ENCODE measurements at regions not wholly inside any gene's neighbourhood (a gene's known extent, or its start where the extent isn't known, plus 50 kb on each side); places are given as distances from the start of the nearest gene placed in this dataset.

DNA sequence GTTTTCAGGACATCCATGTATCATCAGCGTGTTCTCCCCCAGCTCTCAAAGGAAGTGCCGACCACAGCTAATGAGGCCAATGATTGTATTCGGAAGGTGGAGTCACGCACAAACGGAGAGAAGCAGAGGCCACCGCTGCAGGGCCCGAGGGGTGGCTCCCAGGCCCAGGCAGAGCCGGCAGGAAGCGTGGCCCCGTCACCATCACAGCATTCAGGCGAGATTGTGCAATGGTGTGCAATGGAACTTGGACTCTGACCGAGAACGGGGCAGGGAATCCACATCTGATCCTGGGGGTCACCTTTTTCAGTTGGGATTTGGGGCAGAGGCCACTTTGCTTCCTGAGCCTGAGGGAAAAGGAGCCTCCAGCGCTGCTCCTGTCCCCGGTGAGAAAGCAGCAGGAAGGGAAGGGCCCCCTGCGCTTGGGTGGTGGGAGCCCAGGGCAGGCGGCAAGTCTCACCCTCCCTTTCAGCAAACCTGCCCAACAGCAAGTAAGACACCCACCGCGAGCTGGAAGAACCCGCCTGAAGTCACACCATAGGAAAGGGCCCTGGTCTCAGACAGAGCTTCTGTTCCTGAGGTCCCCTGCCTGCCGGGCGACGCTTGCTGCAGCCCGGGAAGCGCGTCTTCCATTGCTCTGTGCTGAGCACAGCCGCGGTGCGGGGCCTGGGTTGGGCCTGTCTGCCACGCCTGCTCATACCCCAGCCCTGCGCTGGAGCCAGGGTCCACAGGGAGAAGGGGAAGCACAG is 1430.7 kb downstream of the BRD1 start (continued):
- no peak for TF ChIP-seq ZNF433 (tag by site-specific recombination; IDR thresholded peaks at IDR 0.05; ENCODE audit: low read depth)
- TF ChIP-seq ZNF660 (tag by site-specific recombination; IDR thresholded peaks at IDR 0.05) = no peak
- no peak for TF ChIP-seq KLF8 (tag by site-specific recombination; IDR thresholded peaks at IDR 0.05)
- TF ChIP-seq ZNF16 (tag by site-specific recombination; IDR thresholded peaks at IDR 0.05; ENCODE audit: low read depth) = no peak
- no peak for TF ChIP-seq ZNF132 (tag by site-specific recombination; IDR thresholded peaks at IDR 0.05; ENCODE audit: borderline replicate concordance)
- TF ChIP-seq REPIN1 (tag by site-specific recombination; IDR thresholded peaks at IDR 0.05; ENCODE audit: low read depth) = no peak
- TF ChIP-seq ZNF707 (tag by site-specific recombination; IDR thresholded peaks at IDR 0.05) = no peak

DNA sequence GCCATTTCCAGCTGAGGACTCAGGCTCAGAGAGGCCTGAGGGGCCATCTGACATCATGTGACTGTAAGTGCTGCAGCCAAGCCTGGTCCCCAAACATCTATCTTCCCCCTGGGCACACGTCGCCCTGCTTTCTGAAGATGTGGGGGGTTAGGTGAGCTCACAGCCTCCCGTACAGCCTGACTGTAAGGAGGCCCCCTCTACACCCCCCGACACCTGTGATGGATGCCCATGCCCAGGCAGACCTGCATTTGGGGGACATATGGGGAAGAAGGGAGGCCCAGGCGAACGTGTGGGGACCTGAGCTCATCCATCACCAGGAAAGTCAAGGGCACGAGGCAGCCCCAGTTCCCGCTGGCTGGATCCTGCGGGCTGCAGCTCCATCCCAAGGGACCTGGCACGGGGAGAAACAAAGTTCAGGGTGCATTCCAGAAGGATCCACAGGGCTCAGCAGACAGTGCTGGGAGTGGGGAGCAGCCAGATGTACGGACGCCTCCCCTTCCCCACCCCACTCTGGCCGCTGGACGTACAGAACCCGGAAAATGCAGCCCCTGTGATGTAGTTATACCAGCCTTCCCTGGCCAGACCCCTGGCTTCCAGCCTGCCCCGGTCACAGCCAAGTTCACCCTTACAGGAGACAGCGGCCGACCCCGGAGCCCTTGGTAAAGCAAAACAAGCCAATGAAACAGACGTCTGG is 1431.4 kb downstream of the BRD1 start:
- Histone ChIP-seq H3K4me1 (ENCODE audit: control insufficient read depth, insufficient read depth, low read length) (no peaks in the 10 kb centered on the region), H3K4me3 (ENCODE audit: low read depth, low read length) (no peak overlapping the region), H3K9me3 (ENCODE audit: control insufficient read depth, insufficient read depth, low read depth, low read length) (no peaks in the 10 kb centered on the region), H3K36me3 (ENCODE audit: control insufficient read depth in 2 of 2, insufficient read depth in 1 of 2, low read length in 2 of 2) (no peaks in the 10 kb centered on the region), H3K27ac (ENCODE audit: extremely low read depth, low read depth, low read length) (no peak overlapping the region)
- CTCF ChIA-PET = interaction anchor here (0.6 kb wide), 1 partner anchor 15 kb away, joined by 5 read pairs; no protein-coding TSS in a partner anchor
- TF ChIP-seq, protein P1, sequence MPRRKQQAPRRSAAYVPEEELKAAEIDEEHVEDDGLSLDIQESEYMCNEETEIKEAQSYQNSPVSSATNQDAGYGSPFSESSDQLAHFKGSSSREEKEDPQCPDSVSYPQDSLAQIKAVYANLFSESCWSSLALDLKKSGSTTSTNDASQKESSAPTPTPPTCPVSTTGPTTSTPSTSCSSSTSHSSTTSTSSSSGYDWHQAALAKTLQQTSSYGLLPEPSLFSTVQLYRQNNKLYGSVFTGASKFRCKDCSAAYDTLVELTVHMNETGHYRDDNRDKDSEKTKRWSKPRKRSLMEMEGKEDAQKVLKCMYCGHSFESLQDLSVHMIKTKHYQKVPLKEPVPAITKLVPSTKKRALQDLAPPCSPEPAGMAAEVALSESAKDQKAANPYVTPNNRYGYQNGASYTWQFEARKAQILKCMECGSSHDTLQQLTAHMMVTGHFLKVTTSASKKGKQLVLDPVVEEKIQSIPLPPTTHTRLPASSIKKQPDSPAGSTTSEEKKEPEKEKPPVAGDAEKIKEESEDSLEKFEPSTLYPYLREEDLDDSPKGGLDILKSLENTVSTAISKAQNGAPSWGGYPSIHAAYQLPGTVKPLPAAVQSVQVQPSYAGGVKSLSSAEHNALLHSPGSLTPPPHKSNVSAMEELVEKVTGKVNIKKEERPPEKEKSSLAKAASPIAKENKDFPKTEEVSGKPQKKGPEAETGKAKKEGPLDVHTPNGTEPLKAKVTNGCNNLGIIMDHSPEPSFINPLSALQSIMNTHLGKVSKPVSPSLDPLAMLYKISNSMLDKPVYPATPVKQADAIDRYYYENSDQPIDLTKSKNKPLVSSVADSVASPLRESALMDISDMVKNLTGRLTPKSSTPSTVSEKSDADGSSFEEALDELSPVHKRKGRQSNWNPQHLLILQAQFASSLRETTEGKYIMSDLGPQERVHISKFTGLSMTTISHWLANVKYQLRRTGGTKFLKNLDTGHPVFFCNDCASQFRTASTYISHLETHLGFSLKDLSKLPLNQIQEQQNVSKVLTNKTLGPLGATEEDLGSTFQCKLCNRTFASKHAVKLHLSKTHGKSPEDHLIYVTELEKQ (tag by site-specific recombination; IDR thresholded peaks at IDR 0.05; ENCODE audit: borderline replicate concordance) = no peak
- no peak for TF ChIP-seq ZNF624 (tag by site-specific recombination; IDR thresholded peaks at IDR 0.05)
- no peak for TF ChIP-seq ZNF561 (tag by site-specific recombination; IDR thresholded peaks at IDR 0.05; ENCODE audit: borderline replicate concordance)
- no peak for TF ChIP-seq TCF7L2 (IDR thresholded peaks at IDR 0.05; ENCODE audit: borderline replicate concordance, low read depth, low read length)
- no peak for TF ChIP-seq ZNF830 (tag by site-specific recombination; IDR thresholded peaks at IDR 0.05; ENCODE audit: low read depth)
- no peak for TF ChIP-seq ZNF10 (tag by site-specific recombination; IDR thresholded peaks at IDR 0.05)
- no peak for TF ChIP-seq HOXC10 (CRISPR knock-in tag; IDR thresholded peaks at IDR 0.05)
- no peak for TF ChIP-seq ZNF560 (tag by site-specific recombination; IDR thresholded peaks at IDR 0.05; ENCODE audit: borderline replicate concordance)
- TF ChIP-seq ZNF785 (tag by site-specific recombination; IDR thresholded peaks at IDR 0.05) = no peak
- TF ChIP-seq ZNF514 (tag by site-specific recombination; IDR thresholded peaks at IDR 0.05) = no peak
- no peak for TF ChIP-seq KLF9 (tag by site-specific recombination; IDR thresholded peaks at IDR 0.05; ENCODE audit: low read depth)
- TF ChIP-seq ZNF221 (tag by site-specific recombination; IDR thresholded peaks at IDR 0.05; ENCODE audit: borderline replicate concordance) = no peak
- TF ChIP-seq, protein P2, sequence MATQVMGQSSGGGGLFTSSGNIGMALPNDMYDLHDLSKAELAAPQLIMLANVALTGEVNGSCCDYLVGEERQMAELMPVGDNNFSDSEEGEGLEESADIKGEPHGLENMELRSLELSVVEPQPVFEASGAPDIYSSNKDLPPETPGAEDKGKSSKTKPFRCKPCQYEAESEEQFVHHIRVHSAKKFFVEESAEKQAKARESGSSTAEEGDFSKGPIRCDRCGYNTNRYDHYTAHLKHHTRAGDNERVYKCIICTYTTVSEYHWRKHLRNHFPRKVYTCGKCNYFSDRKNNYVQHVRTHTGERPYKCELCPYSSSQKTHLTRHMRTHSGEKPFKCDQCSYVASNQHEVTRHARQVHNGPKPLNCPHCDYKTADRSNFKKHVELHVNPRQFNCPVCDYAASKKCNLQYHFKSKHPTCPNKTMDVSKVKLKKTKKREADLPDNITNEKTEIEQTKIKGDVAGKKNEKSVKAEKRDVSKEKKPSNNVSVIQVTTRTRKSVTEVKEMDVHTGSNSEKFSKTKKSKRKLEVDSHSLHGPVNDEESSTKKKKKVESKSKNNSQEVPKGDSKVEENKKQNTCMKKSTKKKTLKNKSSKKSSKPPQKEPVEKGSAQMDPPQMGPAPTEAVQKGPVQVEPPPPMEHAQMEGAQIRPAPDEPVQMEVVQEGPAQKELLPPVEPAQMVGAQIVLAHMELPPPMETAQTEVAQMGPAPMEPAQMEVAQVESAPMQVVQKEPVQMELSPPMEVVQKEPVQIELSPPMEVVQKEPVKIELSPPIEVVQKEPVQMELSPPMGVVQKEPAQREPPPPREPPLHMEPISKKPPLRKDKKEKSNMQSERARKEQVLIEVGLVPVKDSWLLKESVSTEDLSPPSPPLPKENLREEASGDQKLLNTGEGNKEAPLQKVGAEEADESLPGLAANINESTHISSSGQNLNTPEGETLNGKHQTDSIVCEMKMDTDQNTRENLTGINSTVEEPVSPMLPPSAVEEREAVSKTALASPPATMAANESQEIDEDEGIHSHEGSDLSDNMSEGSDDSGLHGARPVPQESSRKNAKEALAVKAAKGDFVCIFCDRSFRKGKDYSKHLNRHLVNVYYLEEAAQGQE (tag by site-specific recombination; IDR thresholded peaks at IDR 0.05) = no peak
- no peak for TF ChIP-seq ZNF677 (tag by site-specific recombination; IDR thresholded peaks at IDR 0.05)
- no peak for TF ChIP-seq ZNF302 (tag by site-specific recombination; IDR thresholded peaks at IDR 0.05; ENCODE audit: low read depth)
- TF ChIP-seq FEZF1 (tag by site-specific recombination; IDR thresholded peaks at IDR 0.05) = no peak
- POLR2A ChIA-PET = no interaction called here
